Liver (tissue), 8 donors: ENCODE measurements at regions not wholly inside any gene's neighbourhood (a gene's known extent, or its start where the extent isn't known, plus 50 kb on each side); places are given as distances from the start of the nearest gene placed in this dataset.

ENCODE experiments used
- DNase-seq: peaks from one replicate; pipeline ENCODE4 v3.0.0-alpha.2; 2017; ENCODE audit warnings: low spot score
- H3K27ac ChIP-seq, 2 donors: one replicate each; pipeline ENCODE4 v1.7.0; 2013; ENCODE audit warnings: inconsistent platforms in 2 of 2, low read length in 2 of 2, control low read depth in 1 of 2, low read depth in 1 of 2, mild to moderate bottlenecking in 1 of 2
- H3K27me3 ChIP-seq, 4 donors: one replicate each; pipeline versions ENCODE4 v1.6.1 to v1.7.0; 2013; ENCODE audit warnings: low read length in 3 of 4, inconsistent platforms in 1 of 4, mild to moderate bottlenecking in 1 of 4, moderate library complexity in 1 of 4; ENCODE audit not compliant: control insufficient read depth in 4 of 4, insufficient read depth in 4 of 4
- H3K36me3 ChIP-seq, 4 donors: one replicate each; pipeline versions ENCODE4 v1.6.1 to v1.7.0; 2013; ENCODE audit warnings: low read length in 3 of 4, mild to moderate bottlenecking in 3 of 4, low read depth in 1 of 4, moderate library complexity in 1 of 4; ENCODE audit not compliant: control insufficient read depth in 4 of 4, insufficient read depth in 3 of 4
- H3K4me1 ChIP-seq, 4 donors: one replicate each; pipeline versions ENCODE4 v1.6.1 to v1.7.0; 2013; ENCODE audit warnings: low read length in 3 of 4, mild to moderate bottlenecking in 3 of 4, moderate library complexity in 1 of 4; ENCODE audit not compliant: control insufficient read depth in 4 of 4, insufficient read depth in 4 of 4
- H3K4me3 ChIP-seq, 3 donors: one replicate each; pipeline versions ENCODE4 v1.6.1 to v1.7.0; 2013; ENCODE audit warnings: low read length in 3 of 3, control low read depth in 1 of 3, low read depth in 1 of 3, mild to moderate bottlenecking in 1 of 3
- H3K9ac ChIP-seq, 2 donors: one replicate each; pipeline ENCODE4 v1.7.0; 2013; ENCODE audit warnings: low read length in 2 of 2, mild to moderate bottlenecking in 2 of 2, moderate library complexity in 2 of 2, control low read depth in 1 of 2, low read depth in 1 of 2
- H3K9me3 ChIP-seq, 4 donors: one replicate each; pipeline versions ENCODE4 v1.6.1 to v1.7.0; 2013; ENCODE audit warnings: low read length in 3 of 4; ENCODE audit not compliant: control insufficient read depth in 4 of 4
- EGR1 ChIP-seq, 2 donors: IDR thresholded peaks; 2 replicates each; pipeline ENCODE4 v1.6.1; 2016 to 2018; ENCODE audit warnings: antibody characterized with exemption in 2 of 2, low read depth in 2 of 2
- FOXA1 ChIP-seq: IDR thresholded peaks from 2 replicates; pipeline ENCODE4 v1.6.1; 2016; ENCODE audit warnings: antibody characterized with exemption
- FOXA2 ChIP-seq: IDR thresholded peaks from 2 replicates; pipeline ENCODE4 v1.6.1; 2016; ENCODE audit warnings: antibody characterized with exemption
- GABPA ChIP-seq, 2 donors: IDR thresholded peaks in 1 of 2; conservative IDR thresholded peaks in 1 of 2; 2 replicates each; pipeline ENCODE4 v1.6.1; 2016; ENCODE audit warnings: antibody characterized with exemption in 2 of 2, mild to moderate bottlenecking in 1 of 2, moderate library complexity in 1 of 2
- HNF4A ChIP-seq, 2 donors: conservative IDR thresholded peaks; 2 replicates each; pipeline ENCODE4 v1.6.1; 2016; ENCODE audit warnings: antibody characterized with exemption in 2 of 2, mild to moderate bottlenecking in 2 of 2
- HNF4G ChIP-seq: IDR thresholded peaks from 2 replicates; pipeline ENCODE4 v1.6.1; 2016; ENCODE audit warnings: antibody characterized with exemption
- JUND ChIP-seq, 2 donors: IDR thresholded peaks; 2 replicates each; pipeline ENCODE4 v1.6.1; 2016; ENCODE audit warnings: antibody characterized with exemption in 2 of 2
- NR2F2 ChIP-seq: IDR thresholded peaks from 2 replicates; pipeline ENCODE4 v1.6.1; 2016; ENCODE audit warnings: antibody characterized with exemption
- RAD21 ChIP-seq, 2 donors: IDR thresholded peaks; 2 replicates each; pipeline ENCODE4 v1.6.1; 2016; ENCODE audit warnings: antibody characterized with exemption in 2 of 2, mild to moderate bottlenecking in 2 of 2
- RXRA ChIP-seq, 2 donors: IDR thresholded peaks; 2 replicates each; pipeline ENCODE4 v1.6.1; 2017 to 2018; ENCODE audit warnings: antibody characterized with exemption in 2 of 2, mild to moderate bottlenecking in 1 of 2
- SP1 ChIP-seq: IDR thresholded peaks from 2 replicates; pipeline ENCODE4 v1.6.1; 2018; ENCODE audit warnings: antibody characterized with exemption, mild to moderate bottlenecking
- TAF1 ChIP-seq: conservative IDR thresholded peaks from 2 replicates; pipeline ENCODE4 v1.6.1; 2016; ENCODE audit warnings: antibody characterized with exemption, mild to moderate bottlenecking
- YY1 ChIP-seq: IDR thresholded peaks from 2 replicates; pipeline ENCODE4 v1.6.1; 2016; ENCODE audit warnings: antibody characterized with exemption, mild to moderate bottlenecking
- WGBS: extraction: QIAGEN DNeasy Blood & Tissue Kit; methylation state at CpG from one replicate; pipeline ENCODE4 v1.1.7; 2013; 5-methylcytosine and 5-hydroxymethylcytosine counted together
- TF ChIP-seq, protein P1 (sequence below): fragments of 150-350 bp; IDR thresholded peaks from 2 replicates; pipeline ENCODE4 v1.5.1; 2017; ENCODE audit warnings: improper control_type of control experiment, low read depth, low read length; ENCODE audit not compliant: missing input control
- TF ChIP-seq, protein P2 (sequence below): IDR thresholded peaks from 2 replicates; pipeline ENCODE4 v1.6.1; 2016; ENCODE audit warnings: antibody characterized with exemption
- TF ChIP-seq, protein P3 (sequence below): IDR thresholded peaks from 2 replicates; pipeline ENCODE4 v1.6.1; 2016; ENCODE audit warnings: antibody characterized with exemption
- TF ChIP-seq, protein P4 (sequence below): IDR thresholded peaks from 2 replicates; pipeline ENCODE4 v1.6.1; 2016; ENCODE audit warnings: antibody characterized with exemption, mild to moderate bottlenecking
- donor health status: healthy.
- donor health status: healthy.
- donor health status: healthy.
- donor health status: healthy.
- donor health status: healthy.

DNA sequence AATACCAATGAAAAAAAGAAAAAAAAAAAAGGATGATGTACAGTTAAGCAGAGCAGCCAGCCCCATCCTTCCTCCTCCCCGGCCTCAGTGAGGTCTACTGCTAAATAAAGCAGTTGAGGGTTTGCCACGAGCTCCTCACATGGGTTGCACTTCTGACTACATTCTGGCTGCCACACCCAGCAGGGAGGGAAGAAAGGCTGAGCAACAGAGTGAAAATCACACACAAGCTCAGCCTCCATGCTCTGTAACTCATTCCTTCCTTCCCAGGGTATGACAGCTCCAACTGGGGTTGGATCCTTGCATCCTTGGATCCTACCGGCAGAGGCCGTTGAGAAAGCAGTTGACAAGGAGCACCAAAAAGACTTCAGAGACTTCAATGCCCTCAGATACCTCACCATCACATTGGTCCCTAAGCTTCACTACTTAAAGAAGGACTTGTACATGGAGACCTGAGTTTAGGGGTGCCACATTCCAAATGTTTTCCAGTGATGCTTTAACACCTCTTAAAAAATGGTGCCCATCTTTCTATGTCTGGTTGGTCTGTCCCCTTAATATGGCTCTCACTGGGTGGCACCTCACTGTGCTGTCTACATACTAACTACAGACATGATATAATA is 52.9 kb upstream of the PIK3CG start:
- Histone ChIP-seq H3K27ac (no peak overlapping the region), H3K4me1 (no peaks in the 10 kb centered on the region), H3K9me3 (no peaks in the 10 kb centered on the region), H3K36me3 (no peaks in the 10 kb centered on the region), H3K27me3 (no peaks in the 10 kb centered on the region), H3K4me3 (no peak overlapping the region), H3K9ac (no peak overlapping the region)
- TF ChIP-seq, protein P1, sequence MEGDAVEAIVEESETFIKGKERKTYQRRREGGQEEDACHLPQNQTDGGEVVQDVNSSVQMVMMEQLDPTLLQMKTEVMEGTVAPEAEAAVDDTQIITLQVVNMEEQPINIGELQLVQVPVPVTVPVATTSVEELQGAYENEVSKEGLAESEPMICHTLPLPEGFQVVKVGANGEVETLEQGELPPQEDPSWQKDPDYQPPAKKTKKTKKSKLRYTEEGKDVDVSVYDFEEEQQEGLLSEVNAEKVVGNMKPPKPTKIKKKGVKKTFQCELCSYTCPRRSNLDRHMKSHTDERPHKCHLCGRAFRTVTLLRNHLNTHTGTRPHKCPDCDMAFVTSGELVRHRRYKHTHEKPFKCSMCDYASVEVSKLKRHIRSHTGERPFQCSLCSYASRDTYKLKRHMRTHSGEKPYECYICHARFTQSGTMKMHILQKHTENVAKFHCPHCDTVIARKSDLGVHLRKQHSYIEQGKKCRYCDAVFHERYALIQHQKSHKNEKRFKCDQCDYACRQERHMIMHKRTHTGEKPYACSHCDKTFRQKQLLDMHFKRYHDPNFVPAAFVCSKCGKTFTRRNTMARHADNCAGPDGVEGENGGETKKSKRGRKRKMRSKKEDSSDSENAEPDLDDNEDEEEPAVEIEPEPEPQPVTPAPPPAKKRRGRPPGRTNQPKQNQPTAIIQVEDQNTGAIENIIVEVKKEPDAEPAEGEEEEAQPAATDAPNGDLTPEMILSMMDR = no peak
- no peak for TF ChIP-seq RAD21 (IDR thresholded peaks at IDR 0.05)
- TF ChIP-seq FOXA2 = no peak
- no peak for TF ChIP-seq YY1
- TF ChIP-seq HNF4A (conservative IDR thresholded peaks at IDR 0.05) = no peak
- TF ChIP-seq, protein P2, sequence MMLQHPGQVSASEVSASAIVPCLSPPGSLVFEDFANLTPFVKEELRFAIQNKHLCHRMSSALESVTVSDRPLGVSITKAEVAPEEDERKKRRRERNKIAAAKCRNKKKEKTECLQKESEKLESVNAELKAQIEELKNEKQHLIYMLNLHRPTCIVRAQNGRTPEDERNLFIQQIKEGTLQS = no peak
- TF ChIP-seq TAF1 = no peak
- TF ChIP-seq EGR1 (IDR thresholded peaks at IDR 0.05; ENCODE audit: low read depth in 2 of 2) = no peak
- TF ChIP-seq FOXA1 = no peak
- no peak for TF ChIP-seq NR2F2
- TF ChIP-seq GABPA (IDR thresholded peaks at IDR 0.05 in 1 of 2, conservative IDR thresholded peaks at IDR 0.05 in 1 of 2) = no peak
- TF ChIP-seq JUND (IDR thresholded peaks at IDR 0.05) = no peak
- TF ChIP-seq SP1 = no peak
- TF ChIP-seq RXRA (IDR thresholded peaks at IDR 0.05) = no peak
- TF ChIP-seq, protein P3, sequence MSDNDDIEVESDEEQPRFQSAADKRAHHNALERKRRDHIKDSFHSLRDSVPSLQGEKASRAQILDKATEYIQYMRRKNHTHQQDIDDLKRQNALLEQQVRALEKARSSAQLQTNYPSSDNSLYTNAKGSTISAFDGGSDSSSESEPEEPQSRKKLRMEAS = no peak
- TF ChIP-seq HNF4G = no peak
- 84% methylated on average over 4 of the region's 4 CpGs for WGBS
- DNase-seq = no peak

DNA sequence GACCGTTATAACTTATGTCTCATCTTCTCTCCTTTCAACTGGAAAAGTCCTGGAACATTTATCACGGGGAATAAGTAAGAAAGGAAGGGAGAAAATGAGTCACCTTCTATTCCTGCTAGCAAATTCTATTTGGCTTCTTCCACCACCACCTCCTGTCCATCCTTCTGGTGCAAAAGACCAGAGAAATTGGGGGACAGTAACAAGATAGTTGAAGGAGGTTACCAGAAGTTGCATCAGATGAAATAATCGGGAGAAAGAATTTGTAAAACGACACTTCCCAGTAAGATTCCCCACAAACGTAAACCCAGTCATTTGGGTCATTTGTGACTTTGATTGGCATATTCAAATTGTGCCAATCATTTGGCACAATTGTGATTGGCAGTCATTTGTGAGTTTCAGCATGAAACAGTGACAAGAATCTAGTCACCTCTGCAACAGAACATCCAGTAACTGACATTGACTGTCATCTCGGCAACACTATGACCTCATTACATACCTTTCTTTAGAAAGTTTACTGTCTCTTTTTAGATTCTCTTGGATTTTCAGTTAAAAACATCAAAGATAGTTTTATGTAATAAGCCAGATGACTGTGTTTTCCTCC is 51.3 kb upstream of the PIK3CG start:
- 80% methylated on average over 6 of the region's 6 CpGs for WGBS
- Histone ChIP-seq H3K36me3 (no peaks in the 10 kb centered on the region), H3K27me3 (no peaks in the 10 kb centered on the region), H3K9ac (no peak overlapping the region), H3K9me3 (no peaks in the 10 kb centered on the region), H3K27ac (no peak overlapping the region), H3K4me3 (no peak overlapping the region), H3K4me1 (no peaks in the 10 kb centered on the region)
- no peak for DNase-seq
- TF ChIP-seq FOXA2 (no peak), FOXA1 (no peak), EGR1 (IDR thresholded peaks at IDR 0.05; ENCODE audit: low read depth in 2 of 2) (no peak), SP1 (no peak), RXRA (IDR thresholded peaks at IDR 0.05) (no peak), HNF4G (no peak), RAD21 (IDR thresholded peaks at IDR 0.05) (no peak)
- TF ChIP-seq, protein P1 = no peak
- TF ChIP-seq, protein P4, sequence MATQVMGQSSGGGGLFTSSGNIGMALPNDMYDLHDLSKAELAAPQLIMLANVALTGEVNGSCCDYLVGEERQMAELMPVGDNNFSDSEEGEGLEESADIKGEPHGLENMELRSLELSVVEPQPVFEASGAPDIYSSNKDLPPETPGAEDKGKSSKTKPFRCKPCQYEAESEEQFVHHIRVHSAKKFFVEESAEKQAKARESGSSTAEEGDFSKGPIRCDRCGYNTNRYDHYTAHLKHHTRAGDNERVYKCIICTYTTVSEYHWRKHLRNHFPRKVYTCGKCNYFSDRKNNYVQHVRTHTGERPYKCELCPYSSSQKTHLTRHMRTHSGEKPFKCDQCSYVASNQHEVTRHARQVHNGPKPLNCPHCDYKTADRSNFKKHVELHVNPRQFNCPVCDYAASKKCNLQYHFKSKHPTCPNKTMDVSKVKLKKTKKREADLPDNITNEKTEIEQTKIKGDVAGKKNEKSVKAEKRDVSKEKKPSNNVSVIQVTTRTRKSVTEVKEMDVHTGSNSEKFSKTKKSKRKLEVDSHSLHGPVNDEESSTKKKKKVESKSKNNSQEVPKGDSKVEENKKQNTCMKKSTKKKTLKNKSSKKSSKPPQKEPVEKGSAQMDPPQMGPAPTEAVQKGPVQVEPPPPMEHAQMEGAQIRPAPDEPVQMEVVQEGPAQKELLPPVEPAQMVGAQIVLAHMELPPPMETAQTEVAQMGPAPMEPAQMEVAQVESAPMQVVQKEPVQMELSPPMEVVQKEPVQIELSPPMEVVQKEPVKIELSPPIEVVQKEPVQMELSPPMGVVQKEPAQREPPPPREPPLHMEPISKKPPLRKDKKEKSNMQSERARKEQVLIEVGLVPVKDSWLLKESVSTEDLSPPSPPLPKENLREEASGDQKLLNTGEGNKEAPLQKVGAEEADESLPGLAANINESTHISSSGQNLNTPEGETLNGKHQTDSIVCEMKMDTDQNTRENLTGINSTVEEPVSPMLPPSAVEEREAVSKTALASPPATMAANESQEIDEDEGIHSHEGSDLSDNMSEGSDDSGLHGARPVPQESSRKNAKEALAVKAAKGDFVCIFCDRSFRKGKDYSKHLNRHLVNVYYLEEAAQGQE = no peak
- TF ChIP-seq, protein P3 = no peak
